ENCODE measurements at regions not wholly inside any gene's neighbourhood (a gene's known extent, or its start where the extent isn't known, plus 50 kb on each side); places are given as distances from the start of the nearest gene placed in this dataset.

DNA sequence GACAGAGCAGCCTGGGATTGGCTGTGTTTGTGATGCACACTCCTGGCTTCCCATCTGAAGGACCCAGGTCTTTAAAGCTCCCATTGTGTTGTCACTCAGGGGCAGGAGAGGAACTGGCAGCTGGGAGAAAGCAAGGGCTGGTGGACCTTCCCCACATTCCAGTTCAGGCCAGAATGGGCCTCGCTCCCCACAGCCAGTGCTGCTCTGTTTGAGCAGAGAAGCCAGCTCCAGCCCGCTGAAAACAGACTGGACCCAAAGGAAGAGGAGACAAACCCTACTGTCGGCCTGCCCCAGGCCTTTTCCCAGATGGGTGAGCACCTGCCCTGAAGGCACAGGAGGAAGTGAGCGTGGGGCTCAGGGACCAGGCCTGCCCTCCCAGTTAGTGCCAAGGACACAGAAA is 499.4 kb downstream of the NPHP4 start:
- DNase-seq, result no peak

DNA sequence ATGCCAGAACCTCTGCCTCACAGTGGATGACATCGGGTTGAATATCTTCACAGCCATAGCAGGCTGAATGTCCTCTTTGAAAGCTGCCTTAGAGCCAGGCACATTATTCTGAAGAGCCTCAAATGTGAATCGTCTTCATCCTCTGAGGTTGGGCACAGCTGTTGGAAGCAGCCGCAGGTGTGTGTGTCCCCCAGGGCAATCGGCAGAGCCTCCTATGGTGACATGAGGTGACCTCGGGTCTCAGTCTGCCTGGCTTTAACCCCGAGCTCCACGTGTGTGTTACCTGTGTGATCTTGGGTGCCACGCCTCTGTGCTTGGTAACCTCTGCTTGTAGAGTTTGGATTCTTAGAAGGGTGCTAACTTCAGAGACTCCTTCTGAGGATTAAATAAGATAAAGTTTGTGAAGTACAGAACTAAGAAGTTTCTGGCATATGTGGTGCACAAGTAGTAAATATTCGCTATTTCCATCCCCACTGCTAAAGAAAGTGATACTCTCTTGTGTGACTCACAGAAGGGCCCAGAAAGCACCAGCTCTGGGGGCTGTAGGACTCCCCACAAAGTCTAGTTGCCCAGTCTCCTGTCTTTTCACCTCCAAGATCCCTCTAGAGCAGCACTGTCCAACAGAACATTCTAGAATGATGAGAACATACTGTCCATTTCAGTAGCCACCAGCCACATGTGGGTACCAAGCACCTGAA is 500.9 kb downstream of the NPHP4 start:
- no peak for DNase-seq

DNA sequence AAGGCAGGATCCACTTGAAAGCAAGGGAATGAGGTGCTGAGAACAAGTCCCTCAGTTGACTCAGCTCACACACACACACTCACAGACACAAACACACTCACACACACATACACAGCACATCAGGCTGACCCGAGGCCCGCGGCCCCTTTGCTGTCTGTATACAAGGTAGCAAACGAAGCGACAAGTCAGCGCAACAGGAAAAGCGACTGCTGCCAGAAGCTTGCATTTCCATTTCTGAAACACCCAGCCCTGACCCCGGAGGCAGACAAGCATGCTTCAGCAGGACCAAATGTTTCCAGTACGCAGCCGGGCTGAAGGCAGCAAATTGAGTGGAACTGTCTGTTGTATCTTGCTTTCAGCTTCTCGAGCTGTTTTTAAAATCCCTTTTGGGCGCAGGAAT is 501.6 kb downstream of the NPHP4 start:
- no peak for DNase-seq

DNA sequence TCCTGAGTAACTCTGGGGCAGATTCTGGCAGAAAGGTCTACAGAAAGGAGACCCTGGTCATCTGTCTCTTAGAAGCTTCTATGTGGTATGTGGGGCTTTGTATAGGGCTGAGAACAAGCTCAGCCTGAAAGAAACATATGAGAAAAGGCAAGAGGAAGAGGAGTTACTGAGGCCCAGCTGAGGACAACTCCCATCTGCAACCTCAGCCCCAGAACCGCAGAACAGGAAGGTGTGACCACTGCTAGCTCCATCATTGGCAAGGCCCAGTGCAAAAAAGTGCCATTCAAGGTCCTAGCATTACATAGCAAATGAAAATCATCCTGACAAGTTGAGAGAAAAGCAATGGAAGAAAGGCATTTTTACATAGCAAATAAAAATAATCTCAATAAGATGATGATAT is 503.8 kb downstream of the NPHP4 start:
- no peak for DNase-seq

DNA sequence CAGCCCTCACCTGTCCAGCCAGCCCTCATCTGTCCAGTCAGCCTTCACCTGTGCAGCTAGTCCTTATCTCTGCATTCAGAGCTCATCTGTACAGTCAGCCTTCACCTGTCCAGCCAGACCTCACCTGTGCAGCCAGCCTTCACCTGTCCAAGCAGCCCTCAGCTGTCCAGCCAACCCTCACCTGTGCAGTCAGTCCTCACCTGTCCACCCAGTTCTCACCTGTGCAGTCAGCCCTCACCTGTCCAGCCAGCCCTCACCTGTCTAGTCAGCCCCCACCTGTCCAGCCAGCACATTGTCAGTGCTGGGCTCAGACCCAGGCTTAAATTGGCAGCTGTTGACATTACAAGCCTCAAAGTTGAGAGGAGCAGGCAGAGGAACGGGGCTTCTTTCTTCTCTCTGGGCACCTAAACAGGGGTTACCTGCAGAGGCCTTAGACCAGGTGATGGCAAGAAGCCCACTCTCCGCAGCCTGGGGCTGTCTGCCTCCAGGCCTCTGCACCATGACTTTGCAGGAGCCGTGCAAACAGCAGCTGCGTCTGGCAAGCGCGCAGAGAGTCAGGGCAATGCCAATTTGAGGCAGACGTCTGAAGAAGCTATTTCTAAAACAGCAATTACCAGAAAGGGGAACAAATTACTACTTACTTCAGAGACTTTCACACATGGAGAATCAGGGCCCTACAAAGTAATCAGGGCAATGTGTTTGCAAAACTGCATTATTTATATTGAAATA is 506.1 kb downstream of the NPHP4 start:
- DNase-seq, result no peak

DNA sequence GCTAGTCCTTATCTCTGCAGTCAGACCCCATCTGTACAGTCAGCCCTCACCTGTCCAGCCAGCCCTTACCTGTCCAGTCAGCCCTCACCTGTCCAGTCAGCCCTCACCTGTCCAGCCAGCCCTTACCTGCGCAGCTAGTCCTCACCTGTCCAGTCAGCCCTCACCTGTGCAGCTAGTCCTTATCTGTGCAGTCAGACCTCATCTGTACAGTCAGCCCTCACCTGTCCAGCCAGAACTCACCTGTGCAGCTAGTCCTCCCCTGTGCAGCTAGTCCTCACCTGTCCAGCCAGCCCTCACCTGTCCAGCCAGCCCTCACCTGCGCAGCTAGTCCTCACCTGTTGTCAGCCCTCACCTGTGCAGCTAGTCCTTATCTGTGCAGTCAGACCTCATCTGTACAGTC is 506.8 kb downstream of the NPHP4 start:
- no peak for DNase-seq

DNA sequence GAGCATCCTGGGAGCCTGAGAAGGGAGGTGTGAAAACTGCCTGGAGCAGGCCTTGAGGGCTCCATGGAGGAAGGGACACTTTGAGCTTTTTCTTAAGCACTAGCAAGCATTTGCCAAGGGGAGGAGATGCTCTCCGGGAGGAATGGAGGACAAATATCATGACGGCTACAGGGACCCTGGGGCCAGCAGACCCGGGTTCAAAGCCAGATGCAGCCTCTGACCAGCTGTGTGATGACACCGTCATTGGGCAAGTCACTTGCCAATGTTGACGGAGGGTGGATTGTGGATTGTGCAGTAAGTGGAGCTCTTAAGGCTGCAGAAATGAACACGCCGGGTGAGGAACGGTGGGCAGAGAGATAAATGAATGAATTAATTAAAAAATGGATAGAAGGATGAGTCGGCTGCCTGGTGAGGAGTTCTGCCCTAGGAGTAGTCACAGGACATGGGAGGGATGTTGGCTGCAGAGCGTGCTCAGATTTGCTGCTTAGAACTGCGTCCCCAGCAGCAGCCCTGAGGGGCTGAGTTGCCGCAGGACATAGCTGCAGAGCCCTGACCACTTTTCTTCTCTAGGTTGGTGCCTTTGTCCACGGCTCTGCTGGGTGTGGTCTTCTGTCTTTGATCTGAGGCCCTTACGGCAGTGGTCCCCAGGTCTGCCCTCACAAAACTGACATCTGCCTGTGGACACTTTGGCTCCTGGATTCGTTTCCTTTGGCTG is 507.6 kb downstream of the NPHP4 start:
- no peak for DNase-seq

DNA sequence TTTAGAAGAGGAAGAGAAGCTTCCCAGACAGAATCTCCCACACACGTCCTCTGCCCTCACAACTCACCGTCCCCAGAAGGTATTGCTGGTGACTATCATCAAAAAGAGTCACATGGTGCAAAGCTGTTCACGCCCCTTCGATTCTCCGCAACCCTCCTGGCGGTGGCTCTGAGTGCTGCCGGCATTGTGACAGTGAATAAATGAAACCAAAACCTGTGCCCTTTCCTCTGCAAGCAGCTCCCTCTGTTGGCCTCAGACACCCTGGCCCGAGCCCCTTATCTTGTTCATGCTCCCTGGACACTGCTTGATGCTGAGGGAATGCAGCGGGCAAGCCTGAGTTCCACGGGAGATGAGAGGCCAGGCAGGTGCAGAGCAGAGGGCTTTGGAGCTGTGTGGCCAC is 510.3 kb downstream of the NPHP4 start:
- DNase-seq, result no peak

DNA sequence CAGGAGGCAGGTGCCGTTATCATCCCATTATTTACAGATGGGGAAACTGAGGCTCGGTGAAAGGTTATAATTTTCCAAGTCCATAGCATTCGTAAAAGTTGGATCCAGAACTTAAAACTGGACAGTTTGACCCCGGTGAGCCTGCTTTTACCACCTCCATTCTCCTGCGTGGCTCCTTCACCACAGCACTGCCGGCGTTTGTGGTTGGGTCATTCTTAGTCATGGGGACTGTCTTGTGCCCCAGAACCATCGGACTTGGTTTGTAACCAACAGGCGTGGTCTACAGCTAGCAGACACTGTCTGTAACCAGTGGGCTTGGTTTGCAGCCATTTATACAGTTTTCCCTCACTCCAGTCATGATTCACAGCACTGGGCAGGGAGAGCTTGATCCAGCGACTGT is 511.3 kb downstream of the NPHP4 start:
- no peak for DNase-seq

DNA sequence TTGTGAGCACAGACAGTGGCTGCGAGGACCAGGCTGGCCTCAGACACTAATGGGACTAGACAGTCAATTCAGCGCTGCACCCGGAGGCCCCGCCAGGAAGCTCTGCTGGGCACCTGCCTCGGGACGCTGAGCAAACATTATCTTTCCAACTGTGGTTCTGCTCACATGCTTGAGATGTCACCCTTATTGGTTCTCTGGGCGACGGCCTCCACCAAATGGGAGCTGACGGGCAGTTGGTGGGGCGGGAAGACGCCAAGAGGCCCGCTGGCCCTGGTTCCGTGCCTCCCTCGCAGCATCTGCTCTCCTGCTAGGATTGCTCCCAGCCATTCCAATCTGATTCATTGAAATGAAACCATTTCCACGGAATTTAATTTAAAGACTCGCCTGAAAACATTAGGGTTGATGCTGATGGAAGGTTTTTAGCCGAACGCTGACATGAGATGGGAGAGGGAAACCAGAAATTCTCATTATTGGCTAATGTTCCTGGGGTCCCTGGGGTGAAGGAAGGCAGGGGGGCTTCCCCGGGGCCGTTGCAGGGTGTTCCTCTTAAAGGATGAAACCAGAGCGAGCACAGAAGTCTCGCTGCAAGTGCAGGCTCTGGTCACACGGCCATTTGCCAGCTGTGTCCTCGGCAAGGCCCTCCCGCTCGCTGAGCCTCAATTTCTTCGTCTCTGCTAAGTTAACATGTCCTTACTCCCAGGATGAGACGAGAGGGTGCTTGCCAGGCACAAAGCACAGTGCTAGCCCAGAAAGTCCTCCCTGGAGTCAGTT is 512.2 kb downstream of the NPHP4 start:
- DNase-seq, result no peak

DNA sequence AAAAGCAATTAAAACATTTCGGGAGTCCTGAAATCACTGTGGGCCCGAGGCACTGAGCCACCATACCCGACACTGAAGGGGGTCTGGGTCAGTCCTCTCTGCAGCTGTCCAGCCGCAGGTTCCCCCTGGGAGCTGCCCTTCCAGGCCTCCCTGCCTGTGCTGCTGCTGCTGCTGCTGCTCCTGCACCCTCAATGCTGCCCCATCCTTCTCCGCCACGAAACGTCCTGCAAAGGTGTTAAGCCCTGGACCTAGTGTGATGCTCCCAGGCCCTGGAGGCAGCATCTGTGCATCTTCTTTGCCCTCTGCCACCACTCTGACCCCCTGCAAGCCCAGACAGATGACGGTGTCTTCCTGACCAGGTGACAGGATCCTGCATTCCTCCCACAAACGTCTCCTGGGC is 513.3 kb downstream of the NPHP4 start:
- DNase-seq, result no peak

DNA sequence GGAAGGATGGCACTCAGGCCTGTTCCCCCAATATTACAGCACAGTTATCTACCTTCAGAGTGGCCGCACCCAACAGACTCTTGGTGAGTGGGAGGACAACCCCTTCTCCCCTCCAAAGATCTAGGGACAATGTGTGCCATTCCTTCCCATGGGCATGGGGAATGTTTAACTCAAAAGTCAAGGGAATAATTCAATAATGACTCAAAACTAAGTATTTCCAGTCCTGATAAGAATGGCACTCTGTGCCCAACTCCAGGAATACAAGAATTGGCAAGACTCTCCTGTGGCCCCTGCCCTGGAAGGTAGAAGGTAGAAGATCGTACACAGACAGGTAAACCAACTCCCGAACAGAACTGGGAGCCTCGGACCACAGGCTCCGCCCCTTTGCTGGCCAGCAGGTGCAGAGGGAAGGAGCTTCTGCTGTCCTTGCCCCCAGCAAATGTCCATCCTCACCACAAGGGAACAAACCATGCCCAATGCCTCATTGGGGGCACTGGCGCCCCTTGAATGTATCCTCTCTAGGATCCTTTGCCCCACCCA is 514.0 kb downstream of the NPHP4 start:
- DNase-seq, result no peak

DNA sequence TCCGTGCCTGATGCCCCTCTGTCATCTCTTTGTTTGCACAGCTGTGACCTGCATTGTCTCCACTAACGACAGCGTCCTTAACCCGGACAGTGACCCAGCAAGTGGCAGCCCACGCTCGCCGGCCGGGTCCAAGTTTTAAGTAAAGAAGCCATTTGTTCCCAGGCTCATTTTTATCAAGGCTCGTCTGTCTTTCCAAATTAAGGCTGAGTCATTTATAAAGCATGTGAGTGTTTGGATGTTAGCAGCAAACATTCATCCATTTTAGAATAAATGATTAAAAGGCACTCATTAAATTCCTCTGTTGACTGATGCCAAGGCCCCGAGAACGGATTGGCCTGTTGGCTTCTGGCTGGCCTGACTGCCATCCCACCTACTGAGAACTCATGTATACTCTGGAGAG is 514.5 kb downstream of the NPHP4 start:
- no peak for DNase-seq

DNA sequence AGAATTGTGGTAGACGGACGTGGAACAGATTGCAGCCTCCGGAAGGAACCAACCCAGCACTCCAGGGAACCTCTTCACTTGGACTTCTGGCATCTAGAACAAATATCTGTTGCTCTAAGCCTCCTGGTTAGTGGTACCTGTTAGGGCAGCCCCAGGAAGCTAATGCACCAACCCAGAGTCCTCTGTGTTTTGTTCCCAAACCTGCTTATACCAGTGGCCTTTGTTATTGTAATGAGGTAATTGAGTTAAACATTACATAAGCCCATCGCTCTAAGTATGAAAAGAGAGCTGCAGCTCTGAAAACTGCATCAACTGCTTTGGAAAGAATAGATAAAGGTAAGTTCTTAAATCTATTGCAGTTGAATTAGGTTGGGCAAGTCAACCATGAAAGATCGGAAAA is 516.7 kb downstream of the NPHP4 start:
- DNase-seq, result no peak

DNA sequence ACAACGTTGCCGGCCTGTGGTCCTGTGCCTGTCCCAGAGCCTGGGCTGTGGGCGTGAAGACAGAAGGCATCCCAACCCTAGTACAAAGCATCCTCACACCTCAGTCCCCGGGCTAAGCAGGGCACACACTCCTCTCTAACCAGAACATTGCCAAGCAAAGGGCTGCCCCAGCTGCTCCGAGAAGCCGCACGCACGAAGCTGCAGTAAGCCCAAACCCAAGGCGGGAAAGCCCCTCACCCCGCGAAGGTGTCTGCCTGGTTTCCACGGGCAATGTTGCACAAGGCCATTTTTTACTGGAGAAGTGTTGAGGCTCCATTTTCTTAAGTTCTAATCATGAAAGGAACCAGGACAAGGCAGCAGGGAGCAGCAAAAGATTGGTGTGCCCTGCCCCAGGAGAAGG is 519.0 kb downstream of the NPHP4 start:
- no peak for DNase-seq

DNA sequence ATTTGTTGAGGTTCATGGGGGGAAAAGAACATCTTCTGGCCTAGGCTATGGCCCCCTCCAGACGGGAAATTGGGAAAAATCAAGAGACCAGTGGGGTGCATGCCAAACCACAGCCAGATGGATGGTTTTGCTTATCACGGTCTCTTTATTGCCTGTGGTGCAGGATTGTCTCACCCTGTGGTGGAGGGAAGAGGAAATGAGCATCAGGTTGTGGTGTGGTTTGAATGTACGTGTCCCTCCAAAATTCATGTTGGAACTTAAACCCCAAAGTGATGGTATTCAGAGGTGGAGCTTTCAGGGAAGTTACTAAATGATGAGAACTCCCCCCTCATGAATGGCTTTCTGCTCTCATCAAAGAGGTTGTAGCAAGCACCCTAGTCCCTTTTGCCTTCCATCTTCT is 525.7 kb downstream of the NPHP4 start:
- DNase-seq, result no peak

DNA sequence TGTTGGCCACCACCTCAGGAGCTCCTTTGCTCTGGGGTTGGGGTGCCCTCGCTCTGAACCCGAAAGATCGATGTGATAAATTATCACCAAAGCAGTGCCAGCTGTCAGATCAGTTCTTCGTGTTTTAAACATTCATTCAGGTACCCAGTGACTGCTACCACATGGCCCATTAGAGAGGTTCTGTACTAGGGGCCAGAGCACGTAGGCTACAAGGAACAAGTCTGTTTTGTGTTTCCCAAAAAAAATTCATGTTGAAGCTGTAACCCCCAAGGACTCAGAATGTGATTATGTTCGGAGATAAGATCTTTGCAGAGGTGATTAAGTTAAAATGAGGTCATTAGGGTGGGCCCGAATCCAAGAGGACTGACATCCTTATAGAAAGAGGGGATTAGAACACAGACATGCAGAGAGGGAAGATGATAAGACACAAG is 526.9 kb downstream of the NPHP4 start:
- no peak for DNase-seq

DNA sequence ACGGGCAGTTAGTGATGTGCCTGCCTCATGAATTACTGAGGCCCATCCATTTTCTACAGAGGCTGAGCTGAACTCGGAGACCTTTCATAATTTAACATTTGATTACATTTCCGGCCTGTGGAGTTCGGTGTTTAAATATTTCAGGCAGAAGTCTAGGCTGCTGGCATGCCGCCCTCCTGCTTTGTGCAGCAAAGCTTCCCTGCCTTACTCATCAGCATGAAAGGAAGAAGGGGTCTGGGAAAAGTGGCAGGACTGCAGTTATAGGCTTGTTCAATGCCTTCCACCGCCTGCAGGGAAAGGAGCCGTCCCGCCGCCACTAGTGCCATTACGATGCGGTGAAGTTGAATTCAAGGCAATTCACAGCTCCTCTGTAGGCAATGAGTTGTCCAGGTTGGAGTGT is 527.9 kb downstream of the NPHP4 start:
- no peak for DNase-seq

DNA sequence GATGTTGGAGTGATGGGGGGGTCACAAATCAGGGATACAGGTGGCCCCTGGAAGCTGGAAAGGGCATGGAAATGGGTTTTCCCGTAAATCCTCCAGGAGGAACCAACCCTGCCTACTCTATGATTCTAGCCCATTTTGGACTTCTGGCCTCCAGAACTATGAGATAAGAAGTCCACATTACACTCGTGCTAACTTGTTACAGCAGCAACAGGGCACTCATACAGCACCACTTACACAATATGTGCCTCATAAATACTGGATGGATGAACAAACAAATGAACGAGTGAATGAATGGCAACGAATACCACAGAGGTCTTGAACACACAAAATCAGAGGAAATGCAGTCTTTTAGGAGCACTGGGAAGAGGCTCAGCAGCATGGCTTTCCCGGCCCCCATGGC is 531.3 kb downstream of the NPHP4 start:
- no peak for DNase-seq

DNA sequence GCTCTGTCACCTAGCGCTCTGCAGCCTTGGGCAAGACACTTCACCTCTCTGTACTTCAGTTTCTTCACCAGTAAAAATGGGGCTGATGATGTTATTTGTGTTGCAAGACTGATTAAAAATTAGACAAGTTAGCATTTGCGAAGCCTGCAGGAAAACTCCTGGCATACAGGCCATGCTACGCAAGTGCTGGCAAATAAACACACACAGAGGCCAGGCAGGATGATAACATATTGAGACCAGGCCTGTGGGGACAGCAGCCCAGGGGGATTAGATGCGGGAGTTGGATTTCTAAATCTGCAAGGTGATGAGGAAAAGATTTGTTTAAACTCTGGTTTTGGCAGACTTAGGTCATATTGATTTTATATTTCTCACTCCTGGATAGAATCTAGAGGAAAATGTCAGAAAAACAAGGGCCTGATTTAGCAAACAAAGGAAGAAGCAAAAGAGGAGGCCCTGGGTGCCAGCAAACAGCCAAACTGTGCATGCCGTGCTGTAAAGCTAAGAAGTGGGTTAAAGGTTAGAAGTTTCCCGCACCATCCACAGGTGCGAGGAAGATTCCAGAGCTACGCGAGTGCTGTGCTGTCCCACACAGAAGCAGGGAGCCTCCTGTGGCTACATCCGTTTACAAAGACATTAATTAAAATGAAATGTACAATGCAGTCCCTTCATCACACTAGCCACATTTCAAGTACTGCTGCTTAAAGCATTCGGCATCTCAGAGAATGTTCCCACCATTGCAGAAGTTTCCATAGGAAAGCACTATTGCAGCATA is 532.2 kb downstream of the NPHP4 start:
- DNase-seq, result no peak

DNA sequence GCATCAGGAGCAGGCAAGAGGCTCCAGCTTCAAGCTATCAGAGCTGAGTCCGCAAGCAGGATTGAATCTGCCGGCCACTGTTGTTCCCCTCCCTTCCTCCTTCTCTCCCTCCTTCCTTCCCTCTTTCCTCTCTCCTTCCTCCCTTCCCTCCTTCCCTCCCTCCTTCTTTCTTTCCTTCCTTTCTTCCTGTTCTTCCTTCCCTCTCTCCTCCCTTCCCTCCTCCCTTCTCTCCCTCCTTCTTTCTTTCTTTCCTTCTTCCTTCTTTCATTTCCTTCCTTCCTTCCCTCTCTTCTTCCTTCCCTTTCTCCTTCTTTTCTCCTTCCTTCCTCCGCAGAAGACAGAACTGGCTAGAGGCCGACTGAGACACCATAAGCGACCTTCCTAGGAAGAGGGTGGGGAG is 534.0 kb downstream of the NPHP4 start:
- DNase-seq, result no peak

DNA sequence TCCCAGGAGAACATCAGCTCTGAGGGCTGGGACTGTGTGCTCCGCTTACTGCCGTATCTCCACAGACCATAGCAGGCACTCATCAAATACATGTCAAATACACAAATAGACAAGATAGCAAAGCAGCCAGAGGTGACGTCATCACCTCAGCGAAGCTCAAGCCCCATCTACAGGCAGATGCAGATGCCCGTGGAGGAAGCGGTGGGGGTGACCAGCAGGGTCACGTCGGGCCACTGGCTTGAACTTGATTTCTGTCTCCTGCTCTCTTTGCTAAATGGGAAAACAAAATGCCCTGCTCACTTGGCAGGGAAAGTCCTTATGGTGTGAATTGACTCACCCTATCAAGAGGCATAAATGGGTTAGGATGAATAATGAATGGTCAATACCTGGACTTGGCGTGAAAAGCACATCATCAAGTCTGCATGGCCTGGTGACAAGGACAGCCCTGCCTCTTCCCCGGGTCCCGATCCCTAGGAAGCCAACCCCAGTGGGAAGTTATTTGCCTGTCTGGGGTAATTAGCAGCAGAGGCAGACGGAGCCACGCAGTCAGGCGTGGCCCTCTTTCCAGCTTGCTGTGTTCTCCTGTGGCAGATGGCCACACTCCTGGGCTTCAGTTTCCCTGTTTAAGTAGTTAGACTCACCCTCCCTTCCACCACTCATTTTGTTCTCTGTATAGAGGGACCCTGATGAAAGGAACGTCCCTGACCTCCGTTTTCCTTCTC is 536.0 kb downstream of the NPHP4 start:
- DNase-seq, result no peak

All from right hindlimb (tissue), 1 donor.